ENCODE measurements at regions not wholly inside any gene's neighbourhood (a gene's known extent, or its start where the extent isn't known, plus 50 kb on each side); places are given as distances from the start of the nearest gene placed in this dataset.

DNA sequence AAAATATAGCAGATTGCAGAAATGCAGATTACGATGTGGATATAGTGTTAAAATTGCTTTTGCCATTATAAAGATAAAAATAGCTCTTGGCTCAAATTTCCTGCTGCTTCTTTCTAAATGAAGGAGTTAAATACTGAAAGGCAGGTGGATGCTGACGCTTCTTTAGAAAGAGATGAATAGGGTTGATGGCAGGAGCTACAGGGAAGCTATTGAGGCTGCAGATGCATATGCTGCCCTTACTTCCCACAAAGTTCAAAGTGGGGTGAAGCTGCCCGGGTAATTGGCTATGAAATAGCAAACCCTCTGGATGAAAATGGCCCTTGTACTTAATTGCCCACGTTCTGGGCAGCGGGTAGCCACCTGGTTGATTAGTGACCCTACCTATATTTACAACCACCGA is 379.5 kb downstream of the ZIC3 start:
- TF ChIP-seq ARNTL (CRISPR knock-in tag; IDR thresholded peaks at IDR 0.05) (no peak), NFE2L2 (IDR thresholded peaks at IDR 0.05; ENCODE audit: low read length) (no peak), ZKSCAN1 (IDR thresholded peaks at IDR 0.05; ENCODE audit: low read length) (no peak), TARDBP (CRISPR knock-in tag; IDR thresholded peaks at IDR 0.05) (no peak), NR1H2 (CRISPR knock-in tag; IDR thresholded peaks at IDR 0.05; ENCODE audit: borderline replicate concordance, low read depth) (no peak), EZH2 (conservative IDR thresholded peaks at IDR 0.05; ENCODE audit: low read depth, low read length) (no peak), POLR2A (IDR thresholded peaks at IDR 0.05; ENCODE audit: insufficient read depth in 1 of 2, low read depth in 2 of 2, low read length in 2 of 2) (no peak)
- TF ChIP-seq, protein P1, sequence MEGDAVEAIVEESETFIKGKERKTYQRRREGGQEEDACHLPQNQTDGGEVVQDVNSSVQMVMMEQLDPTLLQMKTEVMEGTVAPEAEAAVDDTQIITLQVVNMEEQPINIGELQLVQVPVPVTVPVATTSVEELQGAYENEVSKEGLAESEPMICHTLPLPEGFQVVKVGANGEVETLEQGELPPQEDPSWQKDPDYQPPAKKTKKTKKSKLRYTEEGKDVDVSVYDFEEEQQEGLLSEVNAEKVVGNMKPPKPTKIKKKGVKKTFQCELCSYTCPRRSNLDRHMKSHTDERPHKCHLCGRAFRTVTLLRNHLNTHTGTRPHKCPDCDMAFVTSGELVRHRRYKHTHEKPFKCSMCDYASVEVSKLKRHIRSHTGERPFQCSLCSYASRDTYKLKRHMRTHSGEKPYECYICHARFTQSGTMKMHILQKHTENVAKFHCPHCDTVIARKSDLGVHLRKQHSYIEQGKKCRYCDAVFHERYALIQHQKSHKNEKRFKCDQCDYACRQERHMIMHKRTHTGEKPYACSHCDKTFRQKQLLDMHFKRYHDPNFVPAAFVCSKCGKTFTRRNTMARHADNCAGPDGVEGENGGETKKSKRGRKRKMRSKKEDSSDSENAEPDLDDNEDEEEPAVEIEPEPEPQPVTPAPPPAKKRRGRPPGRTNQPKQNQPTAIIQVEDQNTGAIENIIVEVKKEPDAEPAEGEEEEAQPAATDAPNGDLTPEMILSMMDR (CRISPR knock-in tag; IDR thresholded peaks at IDR 0.05), result no peak
